GM12875 (cell line): ENCODE measurements at regions not wholly inside any gene's neighbourhood (a gene's known extent, or its start where the extent isn't known, plus 50 kb on each side); places are given as distances from the start of the nearest gene placed in this dataset.

ENCODE experiments used
- H3K4me3 ChIP-seq: one replicate; pipeline ENCODE4 v1.5.1; 2011; ENCODE audit warnings: low read depth, low read length, control low read depth
- TF ChIP-seq, protein P1 (sequence below): IDR thresholded peaks from 2 replicates; pipeline ENCODE4 v1.5.1; 2011; ENCODE audit warnings: low read depth, mild to moderate bottlenecking, control low read depth, inconsistent platforms, low read length, moderate library complexity, borderline replicate concordance; ENCODE audit not compliant: insufficient read depth

DNA sequence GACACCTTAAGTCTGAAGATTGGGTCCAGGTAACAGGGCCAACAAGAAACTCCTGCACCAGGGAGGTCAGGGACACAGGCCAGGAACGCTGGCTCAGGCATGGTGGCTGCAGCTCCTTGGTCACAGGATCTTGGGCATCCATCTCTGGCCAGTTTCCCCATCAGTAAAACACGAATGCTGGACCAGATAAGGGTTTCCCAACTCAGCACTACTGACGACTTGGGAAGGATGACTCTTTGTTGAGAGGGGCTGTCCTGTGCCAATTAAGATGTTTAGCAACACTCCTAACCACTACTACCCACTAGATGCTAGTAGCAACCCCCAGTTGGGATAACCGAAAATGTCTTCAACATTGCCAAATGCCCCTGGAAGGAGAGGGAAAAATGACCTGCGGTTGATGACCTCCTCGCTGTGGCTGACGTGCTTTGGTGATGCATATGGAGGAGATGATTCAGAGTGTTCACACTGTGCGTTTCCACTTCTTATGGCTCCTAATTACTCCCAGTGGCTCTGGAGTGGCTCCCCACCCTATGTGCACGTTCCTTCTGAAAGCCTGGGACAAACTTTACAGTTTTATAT is 261.9 kb downstream of the CDH26 start:
- no peak overlapping the region for H3K4me3 ChIP-seq
- TF ChIP-seq, protein P1, sequence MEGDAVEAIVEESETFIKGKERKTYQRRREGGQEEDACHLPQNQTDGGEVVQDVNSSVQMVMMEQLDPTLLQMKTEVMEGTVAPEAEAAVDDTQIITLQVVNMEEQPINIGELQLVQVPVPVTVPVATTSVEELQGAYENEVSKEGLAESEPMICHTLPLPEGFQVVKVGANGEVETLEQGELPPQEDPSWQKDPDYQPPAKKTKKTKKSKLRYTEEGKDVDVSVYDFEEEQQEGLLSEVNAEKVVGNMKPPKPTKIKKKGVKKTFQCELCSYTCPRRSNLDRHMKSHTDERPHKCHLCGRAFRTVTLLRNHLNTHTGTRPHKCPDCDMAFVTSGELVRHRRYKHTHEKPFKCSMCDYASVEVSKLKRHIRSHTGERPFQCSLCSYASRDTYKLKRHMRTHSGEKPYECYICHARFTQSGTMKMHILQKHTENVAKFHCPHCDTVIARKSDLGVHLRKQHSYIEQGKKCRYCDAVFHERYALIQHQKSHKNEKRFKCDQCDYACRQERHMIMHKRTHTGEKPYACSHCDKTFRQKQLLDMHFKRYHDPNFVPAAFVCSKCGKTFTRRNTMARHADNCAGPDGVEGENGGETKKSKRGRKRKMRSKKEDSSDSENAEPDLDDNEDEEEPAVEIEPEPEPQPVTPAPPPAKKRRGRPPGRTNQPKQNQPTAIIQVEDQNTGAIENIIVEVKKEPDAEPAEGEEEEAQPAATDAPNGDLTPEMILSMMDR = no peak

DNA sequence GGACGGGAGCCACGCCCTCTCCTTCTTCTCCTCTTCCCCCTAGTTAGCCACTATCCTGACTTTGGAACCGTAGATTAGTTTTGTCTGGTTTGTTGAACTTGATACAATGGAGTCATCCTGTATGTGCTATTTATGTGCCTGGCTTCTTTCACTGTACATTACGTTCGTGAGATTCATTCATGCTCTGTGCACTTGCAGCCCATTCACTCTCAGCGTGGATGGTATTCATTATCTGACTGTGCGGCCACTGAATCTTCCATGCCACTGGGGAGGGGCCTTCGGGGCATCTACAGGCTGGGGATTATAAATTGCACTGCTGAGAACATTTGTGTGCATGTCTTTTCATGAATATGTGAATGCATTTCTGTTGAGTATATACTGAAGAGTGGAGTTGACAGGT is 262.5 kb downstream of the CDH26 start:
- no peak overlapping the region for H3K4me3 ChIP-seq

DNA sequence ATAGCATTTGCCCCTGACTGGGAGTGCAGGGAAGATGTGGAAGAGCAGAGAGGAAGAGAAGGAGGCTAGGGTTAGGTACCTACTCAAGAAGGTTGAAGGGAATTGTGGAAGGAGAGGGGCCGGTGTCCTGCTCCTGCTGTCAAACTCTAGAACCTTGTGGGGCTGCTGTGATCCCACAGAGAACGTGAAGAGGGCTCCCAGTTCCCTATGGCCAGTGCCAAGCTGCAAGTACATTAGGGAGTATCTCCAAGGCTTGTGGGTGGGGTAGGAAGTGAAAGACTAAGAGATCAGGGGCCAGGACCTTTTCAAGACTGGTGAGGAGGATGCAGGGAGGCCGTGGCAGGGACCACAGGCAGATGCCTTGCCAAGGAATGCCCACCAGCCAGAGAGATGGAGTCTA is 263.4 kb downstream of the CDH26 start:
- TF ChIP-seq, protein P1 = no peak
- no peak overlapping the region for H3K4me3 ChIP-seq

More for the DNA sequence above, 262.5 kb downstream of the CDH26 start:
- TF ChIP-seq, protein P1 = no peak

DNA sequence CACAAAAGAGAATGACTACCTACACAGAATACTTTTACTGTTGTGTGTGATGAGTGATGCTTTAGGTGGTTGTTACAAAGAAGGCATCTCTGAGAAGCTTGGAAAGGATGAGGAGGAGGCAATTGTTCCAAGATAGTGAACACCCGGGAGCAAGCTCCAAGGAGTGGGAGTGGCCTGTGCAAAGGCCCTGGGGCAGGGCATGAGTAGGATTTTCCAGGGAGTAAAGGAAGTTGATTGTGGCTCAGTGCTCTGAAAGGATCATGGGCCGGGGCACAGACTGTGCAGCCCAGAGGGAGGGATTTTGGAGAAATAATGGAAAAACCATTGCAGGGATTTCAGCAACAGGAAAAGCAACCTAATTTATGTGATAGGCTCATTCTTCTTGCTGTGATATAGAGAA is 264.3 kb downstream of the CDH26 start:
- TF ChIP-seq, protein P1 = no peak
- no peak overlapping the region for H3K4me3 ChIP-seq

DNA sequence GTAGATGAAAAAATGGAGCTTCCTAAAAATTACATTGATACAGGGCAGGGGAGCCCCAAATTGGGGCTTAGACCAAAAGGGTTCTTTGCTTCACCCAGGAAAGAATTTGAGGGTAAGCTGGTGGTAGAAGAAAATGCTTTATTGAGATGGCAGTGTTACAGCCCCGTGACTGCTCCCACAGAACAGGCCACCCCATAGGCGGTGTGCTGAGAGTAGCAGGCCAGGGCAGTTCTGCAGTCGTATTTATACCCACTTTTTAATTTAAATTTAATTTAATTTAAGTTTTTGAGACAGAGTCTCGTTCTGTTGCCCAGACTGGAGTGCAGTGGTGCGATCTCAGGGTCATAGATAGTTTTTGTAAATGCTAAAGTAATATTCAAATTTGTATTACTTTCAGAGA is 265.0 kb downstream of the CDH26 start:
- H3K4me3 ChIP-seq = no peak overlapping the region
- TF ChIP-seq, protein P1 = no peak

DNA sequence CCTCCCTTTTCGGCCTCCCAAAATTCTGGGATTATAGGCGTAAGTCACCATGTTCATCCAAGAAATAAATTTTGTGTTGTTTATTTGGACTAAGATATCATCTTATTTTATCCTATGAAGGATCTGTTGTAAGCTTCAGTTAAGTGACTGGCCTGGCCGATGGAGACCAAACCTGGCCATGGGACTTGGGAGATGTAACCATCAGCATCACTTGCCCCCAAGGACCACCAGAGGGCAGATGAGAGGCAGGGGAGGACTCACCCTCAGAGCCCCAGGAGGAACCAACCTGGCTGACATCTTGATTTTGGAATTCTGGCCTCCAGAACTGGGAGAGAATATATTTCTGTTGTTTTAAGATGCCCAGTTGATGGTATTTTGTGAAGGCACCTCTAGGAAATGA is 266.7 kb downstream of the CDH26 start:
- TF ChIP-seq, protein P1 = peak; percentile 39; the same call in 1 of the 2 replicates

DNA sequence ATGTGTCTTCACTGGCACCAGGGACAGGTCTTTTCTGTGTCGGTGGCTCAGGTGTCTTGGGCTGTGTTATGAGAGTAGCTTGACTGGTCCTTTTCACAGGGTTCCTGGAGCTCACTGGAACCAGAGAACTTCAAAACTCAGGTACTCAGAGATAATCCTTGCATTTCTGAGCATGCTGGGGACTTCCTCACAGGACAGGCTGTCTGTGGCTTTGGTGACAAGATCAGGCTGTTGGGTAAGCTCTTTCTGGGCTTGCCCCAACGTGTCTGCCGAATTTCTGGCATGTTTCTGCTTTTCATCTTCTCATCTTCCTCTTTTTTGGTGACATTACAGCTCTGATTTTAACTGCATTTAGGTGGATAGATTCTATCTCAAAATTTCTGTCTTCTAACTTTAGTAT is 270.0 kb downstream of the CDH26 start:
- TF ChIP-seq, protein P1 = no peak
- H3K4me3 ChIP-seq = no peak overlapping the region

More for the DNA sequence above, 266.7 kb downstream of the CDH26 start:
- H3K4me3 ChIP-seq = no peak overlapping the region
